Gastroesophageal sphincter (tissue), 4 donors: ENCODE measurements at regions not wholly inside any gene's neighbourhood (a gene's known extent, or its start where the extent isn't known, plus 50 kb on each side); places are given as distances from the start of the nearest gene placed in this dataset.

ENCODE experiments used
- ATAC-seq: fragments of 150-250 bp; one replicate; pipeline ENCODE4 v1.9.1; 2016; ENCODE audit warnings: mild to moderate bottlenecking, moderate library complexity
- H3K27ac ChIP-seq, 4 donors: fragments of 200-600 bp; sonication (generic) in 3 of 4; 1 replicate in 3 of 4; 2 replicates in 1 of 4; pipeline ENCODE4 v1.5.1; 2016 to 2019
- H3K27me3 ChIP-seq: fragments of 200-600 bp; sonication (generic); one replicate; pipeline ENCODE4 v1.5.1; 2019
- H3K36me3 ChIP-seq, 2 donors: fragments of 200-600 bp; sonication (generic); one replicate each; pipeline ENCODE4 v1.5.1; 2019; ENCODE audit warnings: control low read depth in 1 of 2
- H3K4me1 ChIP-seq, 3 donors: fragments of 200-600 bp; sonication (generic); 1 replicate in 2 of 3; 2 replicates in 1 of 3; pipeline ENCODE4 v1.5.1; 2016 to 2019; ENCODE audit warnings: control low read depth in 2 of 3
- H3K4me3 ChIP-seq, 2 donors: fragments of 200-600 bp; sonication (generic); one replicate each; pipeline ENCODE4 v1.5.1; 2019; ENCODE audit warnings: mild to moderate bottlenecking in 1 of 2, moderate library complexity in 1 of 2
- H3K9me3 ChIP-seq, 3 donors: fragments of 200-600 bp; sonication (generic); one replicate each; pipeline ENCODE4 v1.5.1; 2017 to 2019; ENCODE audit warnings: control low read depth in 2 of 3
- CTCF ChIP-seq, 4 experiments: fragments of 200-600 bp in 2 of 4; fragments of 450-650 bp in 2 of 4; sonication (generic) in 1 of 4; IDR thresholded peaks; one replicate each; pipeline ENCODE4 v1.5.1; 2017 to 2019; ENCODE audit warnings: antibody characterized with exemption in 4 of 4, mild to moderate bottlenecking in 2 of 4, moderate library complexity in 2 of 4
- EP300 ChIP-seq: sonication (generic); formaldehyde crosslinking; IDR thresholded peaks from one replicate; pipeline ENCODE4 v1.6.1; 2017; ENCODE audit warnings: antibody characterized with exemption, mild to moderate bottlenecking
- POLR2A ChIP-seq, 2 donors: fragments of 450-650 bp; IDR thresholded peaks; one replicate each; pipeline ENCODE4 v1.6.1; 2017; ENCODE audit warnings: antibody characterized with exemption in 2 of 2, mild to moderate bottlenecking in 2 of 2, moderate library complexity in 1 of 2
- POLR2AphosphoS5 ChIP-seq: sonication (generic); formaldehyde crosslinking; IDR thresholded peaks from one replicate; pipeline ENCODE4 v1.6.1; 2017; ENCODE audit warnings: antibody characterized with exemption
- WGBS, 2 donors: methylation state at CpG; one replicate each; pipeline ENCODE4 v1.1.5; 2018; ENCODE audit warnings: low coverage in 1 of 2; 5-methylcytosine and 5-hydroxymethylcytosine counted together

DNA sequence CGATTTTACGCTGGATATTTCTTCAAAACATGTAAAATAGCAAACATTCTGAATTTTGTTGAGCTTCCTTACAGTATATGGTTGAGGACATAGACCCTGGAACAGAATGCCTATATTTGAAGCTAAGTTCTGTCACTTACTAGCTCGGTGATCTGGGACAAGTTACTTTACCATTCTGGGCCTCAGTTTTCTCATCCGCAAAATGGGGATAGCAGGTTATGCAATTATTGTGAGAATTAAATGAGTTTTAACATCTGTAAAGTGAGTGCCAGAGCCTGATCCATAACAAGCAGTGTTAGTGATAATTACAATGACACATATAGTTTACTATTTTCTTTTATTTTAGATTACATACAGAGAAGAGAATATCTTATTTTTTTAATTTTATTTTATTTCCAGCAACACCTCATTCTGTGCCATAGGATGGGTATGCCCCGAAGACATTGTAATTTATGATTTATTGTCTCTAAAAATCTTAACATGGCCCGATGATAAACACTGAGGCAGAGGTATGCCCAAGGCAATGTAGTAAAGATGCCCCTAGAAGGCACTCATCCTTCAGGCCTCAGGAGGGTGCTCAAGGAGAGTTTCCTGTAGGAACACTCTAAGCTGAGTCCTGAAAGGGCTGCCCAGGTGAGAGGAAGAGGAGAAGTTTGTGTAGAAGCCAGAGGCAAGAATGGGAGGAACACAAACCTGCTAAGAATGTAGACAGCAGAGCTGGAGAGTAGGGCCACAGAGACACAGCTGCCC lies 250.9 kb downstream of the BCL11A start:
- peaks cover 0 to 6% (median 0%) of the 10 kb centered on the region in 3 donors for H3K4me1 ChIP-seq
- no peak for ATAC-seq
- no peaks in the 10 kb centered on the region for H3K27me3 ChIP-seq
- H3K4me3 ChIP-seq = no peak overlapping the region
- TF ChIP-seq EP300 = no peak
- no peak for TF ChIP-seq POLR2A (IDR thresholded peaks at IDR 0.05)
- no peak for TF ChIP-seq CTCF (IDR thresholded peaks at IDR 0.05)
- no peak for TF ChIP-seq POLR2AphosphoS5
- WGBS, 2 donors = 83 to 97% methylated on average over 6 of the region's 6 CpGs
- H3K36me3 ChIP-seq = no peaks in the 10 kb centered on the region
- H3K27ac ChIP-seq = no peak overlapping the region
- no peaks in the 10 kb centered on the region for H3K9me3 ChIP-seq

DNA sequence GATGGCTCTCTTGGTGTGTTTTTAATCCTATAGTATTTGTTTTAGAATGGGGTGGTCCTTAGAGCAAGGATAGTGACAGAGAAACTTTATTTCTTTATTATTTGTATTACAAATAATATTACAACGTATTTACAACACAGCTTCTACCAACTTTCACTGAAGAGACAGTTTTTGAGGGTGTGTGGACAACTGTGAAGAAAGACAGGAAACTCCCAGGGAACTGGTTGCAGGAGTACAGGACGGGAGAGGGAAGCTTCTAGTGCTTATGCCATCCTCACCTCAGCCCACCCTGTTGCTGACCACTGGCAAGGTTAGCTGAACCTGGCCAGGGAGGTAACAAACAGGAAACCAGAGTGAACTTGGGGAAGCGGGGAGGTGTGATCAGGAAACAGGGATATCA lies 251.7 kb downstream of the BCL11A start:
- no peak for ATAC-seq
- no peaks in the 10 kb centered on the region for H3K9me3 ChIP-seq
- no peak for TF ChIP-seq POLR2AphosphoS5
- TF ChIP-seq EP300 = no peak
- TF ChIP-seq CTCF (IDR thresholded peaks at IDR 0.05) = no peak
- TF ChIP-seq POLR2A (IDR thresholded peaks at IDR 0.05) = no peak

GRCh38 chr2:60299179-60299578 lies 254.3 kb downstream of the BCL11A start:
- Histone ChIP-seq H3K4me1 (no peaks in the 10 kb centered on the region), H3K4me3 (no peak overlapping the region), H3K27me3 (peaks cover 10% of the 10 kb centered on the region), H3K27ac (no peak overlapping the region), H3K36me3 (no peaks in the 10 kb centered on the region), H3K9me3 (no peaks in the 10 kb centered on the region)
- no peak for ATAC-seq
- TF ChIP-seq POLR2AphosphoS5 (no peak), POLR2A (IDR thresholded peaks at IDR 0.05) (no peak), CTCF (IDR thresholded peaks at IDR 0.05) (no peak), EP300 (no peak)
- WGBS, 2 donors = 48 to 84% methylated on average over 2 to 8 of the region's 8 CpGs

More for the DNA sequence above, 251.7 kb downstream of the BCL11A start:
- Histone ChIP-seq H3K36me3 (no peaks in the 10 kb centered on the region), H3K4me3 (no peak overlapping the region), H3K27me3 (no peaks in the 10 kb centered on the region), H3K4me1 (peaks cover 0 to 6% (median 0%) of the 10 kb centered on the region in 3 donors), H3K27ac (no peak overlapping the region)
- 65 to 86% methylated on average over 1 to 2 of the region's 3 CpGs for WGBS, 2 donors

DNA sequence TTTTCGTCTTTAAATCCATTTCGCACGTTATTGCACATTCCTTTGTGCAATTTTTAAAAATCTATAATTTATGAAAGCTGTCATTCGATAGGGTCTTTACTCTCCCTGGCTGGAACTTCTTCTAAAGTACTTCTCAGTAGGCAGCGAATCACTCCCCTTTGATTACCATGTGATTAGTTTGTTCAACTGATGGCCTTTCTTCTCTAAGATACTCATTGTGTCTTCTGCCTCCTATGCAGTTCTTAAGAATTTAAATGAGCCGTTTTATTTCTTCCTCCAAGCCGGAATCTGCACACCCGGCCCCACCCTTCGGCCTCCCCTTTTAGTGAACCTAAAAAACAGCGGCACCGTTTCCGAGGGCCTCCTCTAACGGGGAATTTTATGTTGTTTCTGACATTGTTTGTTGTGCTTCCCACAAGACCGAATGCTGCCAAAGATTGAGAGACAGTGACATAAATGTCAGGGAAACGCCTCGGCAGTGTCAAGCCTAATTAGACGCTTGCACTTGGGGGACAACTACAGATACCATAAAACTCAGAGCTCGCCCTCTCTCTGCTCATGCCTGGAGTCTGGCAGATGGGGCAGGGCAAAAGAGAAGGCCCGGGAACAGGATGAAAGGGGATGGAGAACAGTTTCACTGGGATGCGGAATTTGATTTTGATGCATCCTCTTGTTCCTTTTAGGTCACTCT lies 255.3 kb downstream of the BCL11A start:
- H3K4me3 ChIP-seq = no peak overlapping the region
- no peaks in the 10 kb centered on the region for H3K36me3 ChIP-seq
- no peak overlapping the region for H3K27ac ChIP-seq
- peaks cover 10% of the 10 kb centered on the region for H3K27me3 ChIP-seq
- WGBS, 2 donors = 87 to 92% methylated on average over 11 of the region's 20 CpGs
- ATAC-seq = no peak
- no peaks in the 10 kb centered on the region for H3K4me1 ChIP-seq
- no peaks in the 10 kb centered on the region for H3K9me3 ChIP-seq
- TF ChIP-seq EP300 (no peak), CTCF (IDR thresholded peaks at IDR 0.05) (no peak), POLR2AphosphoS5 (no peak), POLR2A (IDR thresholded peaks at IDR 0.05) (no peak)
